ENCODE measurements at regions not wholly inside any gene's neighbourhood (a gene's known extent, or its start where the extent isn't known, plus 50 kb on each side); places are given as distances from the start of the nearest gene placed in this dataset.

DNA sequence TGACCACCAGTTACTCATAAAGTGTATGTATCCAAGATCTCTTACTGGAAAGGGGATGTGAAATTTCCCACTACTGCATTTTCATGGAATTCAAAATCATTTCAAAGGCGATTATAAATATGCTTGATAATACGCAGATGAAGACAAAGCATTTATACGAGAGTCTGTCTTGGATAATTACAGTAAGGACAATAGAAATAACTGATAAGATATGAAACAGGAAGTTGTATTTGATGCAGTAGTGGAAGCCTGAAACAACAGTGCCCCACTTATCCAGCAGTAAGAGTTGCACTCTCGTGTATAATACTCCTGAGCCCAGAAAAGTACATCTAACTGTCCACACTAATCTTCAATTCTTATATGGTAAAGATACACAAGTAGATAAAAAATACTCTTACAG is 188.7 kb upstream of the POU5F2 start:
- Histone ChIP-seq H3K4me1 (no peaks in the 10 kb centered on the region), H3K9ac (ENCODE audit: low read depth in 2 of 2, low read length in 2 of 2) (no peak overlapping the region), H3K27me3 (no peaks in the 10 kb centered on the region), H3K4me3 (no peak overlapping the region), H3K36me3 (no peaks in the 10 kb centered on the region), H3K27ac (no peak overlapping the region), H3K9me3 (no peaks in the 10 kb centered on the region)
- intact Hi-C loops (cut with DNase I), result no loop called here
- TF ChIP-seq, protein P1, sequence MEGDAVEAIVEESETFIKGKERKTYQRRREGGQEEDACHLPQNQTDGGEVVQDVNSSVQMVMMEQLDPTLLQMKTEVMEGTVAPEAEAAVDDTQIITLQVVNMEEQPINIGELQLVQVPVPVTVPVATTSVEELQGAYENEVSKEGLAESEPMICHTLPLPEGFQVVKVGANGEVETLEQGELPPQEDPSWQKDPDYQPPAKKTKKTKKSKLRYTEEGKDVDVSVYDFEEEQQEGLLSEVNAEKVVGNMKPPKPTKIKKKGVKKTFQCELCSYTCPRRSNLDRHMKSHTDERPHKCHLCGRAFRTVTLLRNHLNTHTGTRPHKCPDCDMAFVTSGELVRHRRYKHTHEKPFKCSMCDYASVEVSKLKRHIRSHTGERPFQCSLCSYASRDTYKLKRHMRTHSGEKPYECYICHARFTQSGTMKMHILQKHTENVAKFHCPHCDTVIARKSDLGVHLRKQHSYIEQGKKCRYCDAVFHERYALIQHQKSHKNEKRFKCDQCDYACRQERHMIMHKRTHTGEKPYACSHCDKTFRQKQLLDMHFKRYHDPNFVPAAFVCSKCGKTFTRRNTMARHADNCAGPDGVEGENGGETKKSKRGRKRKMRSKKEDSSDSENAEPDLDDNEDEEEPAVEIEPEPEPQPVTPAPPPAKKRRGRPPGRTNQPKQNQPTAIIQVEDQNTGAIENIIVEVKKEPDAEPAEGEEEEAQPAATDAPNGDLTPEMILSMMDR (IDR thresholded peaks at IDR 0.05), result no peak
- DNase-seq, result no peak

DNA sequence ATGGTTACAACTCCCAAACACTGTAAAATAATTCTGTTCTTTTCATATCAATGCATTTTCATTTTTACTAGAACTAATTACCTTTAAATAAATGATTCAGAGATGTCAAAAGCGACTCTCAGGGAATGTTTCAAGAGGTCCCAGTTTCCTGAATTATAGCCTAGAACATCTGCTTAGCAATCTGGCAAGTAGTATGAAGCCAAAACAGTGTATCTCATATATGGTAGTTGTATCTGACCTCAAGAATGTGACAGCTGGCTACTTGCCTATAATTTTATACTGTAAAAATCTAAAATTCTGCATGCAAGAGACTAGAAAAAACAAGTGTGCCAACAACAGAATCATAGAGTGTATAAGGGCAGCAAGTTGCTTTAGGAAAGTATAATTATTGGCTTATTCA is 187.7 kb upstream of the POU5F2 start:
- Histone ChIP-seq H3K4me3 (no peak overlapping the region), H3K9ac (ENCODE audit: low read depth in 2 of 2, low read length in 2 of 2) (no peak overlapping the region), H3K9me3 (no peaks in the 10 kb centered on the region), H3K4me1 (no peaks in the 10 kb centered on the region), H3K36me3 (no peaks in the 10 kb centered on the region), H3K27ac (no peak overlapping the region), H3K27me3 (no peaks in the 10 kb centered on the region)
- DNase-seq, result no peak
- intact Hi-C loops (cut with DNase I), result no loop called here
- TF ChIP-seq, protein P1 (IDR thresholded peaks at IDR 0.05), result no peak

DNA sequence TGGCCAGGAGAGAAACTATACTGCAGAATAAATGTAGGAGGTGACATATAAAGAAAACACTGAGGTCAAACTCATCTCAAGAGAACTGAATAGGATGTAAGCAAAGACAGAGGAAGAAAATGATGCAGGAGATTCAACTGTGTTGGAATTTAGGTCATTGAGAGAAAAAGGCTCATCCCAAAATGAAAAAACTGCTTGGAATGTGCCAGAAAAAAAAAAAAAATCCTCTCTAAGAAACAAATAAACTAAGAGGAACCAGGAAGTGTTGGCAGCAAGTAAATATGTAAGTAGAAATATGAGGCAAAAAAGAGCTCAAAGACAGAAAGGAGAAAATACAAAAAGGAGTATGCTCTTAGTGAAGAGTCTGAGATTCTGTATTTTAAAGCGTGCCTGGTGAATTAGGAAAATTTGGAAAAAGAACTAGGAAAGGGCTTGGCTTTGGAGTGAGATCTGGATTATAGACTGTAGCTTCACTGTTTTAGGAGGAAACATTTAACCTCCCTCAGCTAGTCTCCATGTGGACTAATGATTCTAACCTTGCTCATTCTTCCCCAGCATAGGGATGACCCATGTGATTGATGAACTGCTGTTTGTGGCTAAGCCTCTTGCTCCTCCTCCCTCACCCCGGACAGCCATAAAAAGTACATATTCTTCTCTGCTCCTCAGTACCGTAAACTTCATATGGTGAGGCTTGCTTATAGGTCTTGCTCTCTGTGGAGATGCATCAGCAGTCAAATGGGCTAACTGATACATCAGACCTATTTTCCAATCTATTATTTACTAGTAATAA is 185.6 kb upstream of the POU5F2 start:
- Histone ChIP-seq H3K9ac (ENCODE audit: low read depth in 2 of 2, low read length in 2 of 2) (no peak overlapping the region), H3K27me3 (no peaks in the 10 kb centered on the region), H3K9me3 (no peaks in the 10 kb centered on the region), H3K27ac (no peak overlapping the region), H3K4me1 (no peaks in the 10 kb centered on the region), H3K4me3 (no peak overlapping the region), H3K36me3 (no peaks in the 10 kb centered on the region)
- TF ChIP-seq, protein P1 (IDR thresholded peaks at IDR 0.05), result no peak
- no peak for DNase-seq
- intact Hi-C loops (cut with DNase I), result no loop called here

DNA sequence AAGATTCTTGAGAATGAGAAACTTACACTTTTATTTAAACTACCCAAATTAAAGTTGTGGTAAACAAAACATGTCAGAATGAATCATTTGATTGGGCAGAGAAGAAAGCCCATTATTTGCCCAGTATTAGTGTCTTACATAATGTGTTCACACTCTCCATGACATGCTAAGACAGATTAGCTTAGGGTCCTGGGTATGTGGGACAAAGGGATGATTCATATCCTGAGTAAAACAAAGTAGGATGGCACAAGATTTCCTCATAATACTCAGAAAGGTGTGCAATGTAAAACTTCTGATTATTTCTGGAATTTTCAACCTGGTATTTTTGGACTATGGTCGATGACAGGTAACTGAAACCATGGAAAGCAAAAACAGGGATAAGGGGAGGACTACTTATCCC is 183.9 kb upstream of the POU5F2 start:
- intact Hi-C loops (cut with DNase I), result no loop called here
- no peaks in the 10 kb centered on the region for H3K4me1 ChIP-seq

DNA sequence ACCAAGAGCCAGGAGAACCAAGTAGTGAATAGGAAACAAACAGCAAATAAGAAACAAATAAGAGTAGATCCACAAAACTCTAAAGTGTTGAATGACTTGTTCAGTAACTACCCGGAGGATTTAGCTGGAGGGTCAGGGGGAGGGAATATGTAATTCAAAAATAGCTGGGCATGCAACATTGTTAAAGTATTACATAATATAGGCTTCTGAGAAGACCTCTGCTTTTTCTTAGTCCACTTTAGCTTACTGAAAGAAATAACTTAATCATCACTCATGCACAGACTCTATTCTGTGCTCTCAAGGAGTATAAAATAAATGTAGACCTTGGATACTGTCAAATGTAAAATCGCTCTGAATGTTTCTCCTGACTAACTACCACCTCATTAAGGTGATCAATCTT is 183.2 kb upstream of the POU5F2 start:
- DNase-seq, result no peak
- no peak overlapping the region for H3K4me3 ChIP-seq
- H3K4me1 ChIP-seq, result no peaks in the 10 kb centered on the region
- H3K27me3 ChIP-seq, result no peaks in the 10 kb centered on the region
- H3K9ac ChIP-seq (ENCODE audit: low read depth in 2 of 2, low read length in 2 of 2), result no peak overlapping the region
- no peaks in the 10 kb centered on the region for H3K36me3 ChIP-seq
- H3K27ac ChIP-seq, result no peak overlapping the region
- intact Hi-C loops (cut with DNase I), result no loop called here
- no peaks in the 10 kb centered on the region for H3K9me3 ChIP-seq
- TF ChIP-seq, protein P1 (IDR thresholded peaks at IDR 0.05), result no peak

More for the DNA sequence above, 183.9 kb upstream of the POU5F2 start:
- H3K9me3 ChIP-seq, result no peaks in the 10 kb centered on the region
- no peaks in the 10 kb centered on the region for H3K27me3 ChIP-seq
- TF ChIP-seq, protein P1 (IDR thresholded peaks at IDR 0.05), result no peak
- no peak for DNase-seq
- no peak overlapping the region for H3K9ac ChIP-seq (ENCODE audit: low read depth in 2 of 2, low read length in 2 of 2)
- H3K27ac ChIP-seq, result no peak overlapping the region
- H3K36me3 ChIP-seq, result no peaks in the 10 kb centered on the region
- H3K4me3 ChIP-seq, result no peak overlapping the region

All from colonic mucosa (tissue), 4 donors.